IPS DF 6.9 (cell line): ENCODE measurements at regions not wholly inside any gene's neighbourhood (a gene's known extent, or its start where the extent isn't known, plus 50 kb on each side); places are given as distances from the start of the nearest gene placed in this dataset.
"Not testable (repeated sequence)": the region's sequence is repeated elsewhere in the genome, so short reads cannot be mapped to it uniquely, and the experiment has no call there.

ENCODE experiments used
- DNase-seq: peaks from one replicate; pipeline ENCODE4 v3.0.0-alpha.2; 2013; ENCODE audit warnings: low read depth, low spot score
- H3K27ac ChIP-seq: one replicate; pipeline ENCODE4 v1.5.1; 2013; ENCODE audit warnings: low read length, control low read depth
- H3K27me3 ChIP-seq: 2 replicates; pipeline ENCODE4 v1.6.1; 2013; ENCODE audit warnings: mild to moderate bottlenecking, low read length; ENCODE audit not compliant: control insufficient read depth, insufficient read depth
- H3K36me3 ChIP-seq: 2 replicates; pipeline ENCODE4 v1.6.1; 2013; ENCODE audit warnings: low read length; ENCODE audit not compliant: control insufficient read depth, insufficient read depth
- H3K4me1 ChIP-seq: 2 replicates; pipeline ENCODE4 v1.6.1; 2013; ENCODE audit warnings: low read length; ENCODE audit not compliant: control insufficient read depth, insufficient read depth
- H3K4me3 ChIP-seq: 2 replicates; pipeline ENCODE4 v1.5.1; 2013; ENCODE audit warnings: mild to moderate bottlenecking, low read length
- H3K9me3 ChIP-seq: 2 replicates; pipeline ENCODE4 v1.6.1; 2013; ENCODE audit warnings: low read length, inconsistent platforms; ENCODE audit not compliant: control insufficient read depth, insufficient read depth
- WGBS: extraction: QIAGEN DNeasy Blood & Tissue Kit; methylation state at CpG from one replicate; pipeline ENCODE4 v1.1.7; 2013; ENCODE audit warnings: mixed read lengths, missing lambda C conversion rate; ENCODE audit not compliant: insufficient read length, insufficient coverage; 5-methylcytosine and 5-hydroxymethylcytosine counted together

DNA sequence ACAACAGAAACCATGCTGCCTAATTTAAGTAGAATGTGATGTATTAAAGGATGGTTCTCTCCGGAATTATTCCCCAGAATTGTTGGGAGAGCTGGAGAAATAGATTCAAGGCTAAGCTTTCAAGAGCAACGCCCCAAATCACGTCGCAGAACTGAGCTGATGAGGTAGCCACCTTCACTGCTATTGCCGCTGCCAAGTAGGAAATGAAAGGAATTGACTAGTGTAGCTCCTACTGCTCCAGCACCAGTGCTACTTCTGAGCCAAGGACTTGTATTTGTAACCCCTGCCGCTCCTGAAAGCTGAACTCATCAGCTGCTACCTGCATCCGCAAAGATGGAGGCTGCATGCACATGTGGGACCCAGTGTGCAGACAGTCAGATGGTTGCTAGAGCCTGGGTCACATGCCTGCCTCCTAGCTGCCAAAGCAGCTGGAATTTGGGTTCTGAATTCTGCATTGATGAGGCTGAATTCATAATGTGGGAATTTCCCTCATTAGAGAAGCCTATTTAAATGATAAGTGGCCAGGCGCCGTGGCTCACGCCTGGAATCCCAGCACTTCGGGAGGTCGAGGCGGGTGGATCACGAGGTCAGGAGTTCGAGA, 173.9 kb downstream of the PDGFRA start:
- H3K27ac ChIP-seq, result no peak overlapping the region
- H3K4me3 ChIP-seq, result no peak overlapping the region
- no peaks in the 10 kb centered on the region for H3K27me3 ChIP-seq
- H3K4me1 ChIP-seq, result peaks cover 2% of the 10 kb centered on the region; the same call in 1 of the 2 replicates
- no CpG with 5 or more reads among the region's 15 CpGs for WGBS
- no peaks in the 10 kb centered on the region for H3K9me3 ChIP-seq
- DNase-seq, result no peak
- no peaks in the 10 kb centered on the region for H3K36me3 ChIP-seq

DNA sequence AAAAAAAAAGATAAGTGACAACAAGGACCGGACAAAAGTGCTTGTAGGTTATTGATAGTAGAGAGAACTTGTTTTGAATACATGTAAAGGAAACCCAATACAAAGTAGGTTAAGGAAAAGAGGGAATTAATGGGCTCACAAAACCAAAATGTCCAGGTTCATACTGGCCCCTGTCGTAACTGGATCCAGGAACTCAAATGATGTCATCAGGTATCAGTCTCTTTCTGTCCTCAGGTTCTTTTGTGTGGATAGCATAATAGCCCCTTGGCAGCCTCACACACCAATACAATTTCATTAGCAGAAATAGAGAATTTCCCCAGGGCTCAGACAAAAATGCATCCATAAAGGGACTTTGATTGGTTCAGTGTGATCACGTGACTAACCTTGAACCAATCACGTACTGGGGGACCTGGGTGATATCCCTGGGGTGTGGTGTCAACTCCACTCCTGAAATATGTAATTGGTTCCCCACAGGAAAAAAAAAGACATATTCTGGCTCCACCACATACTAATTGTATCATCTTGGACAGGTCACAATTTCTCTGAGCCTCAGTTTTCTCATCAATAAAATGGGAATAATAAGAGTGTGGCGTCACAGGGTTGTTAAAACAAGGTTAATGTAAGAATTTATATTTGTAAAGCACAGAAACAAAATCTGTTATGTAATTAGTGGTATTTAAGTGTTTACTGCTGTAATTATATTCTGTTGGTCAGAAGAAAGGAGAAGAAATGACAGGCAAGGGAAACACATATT, 174.8 kb downstream of the PDGFRA start:
- H3K4me3 ChIP-seq, result no peak overlapping the region
- DNase-seq, result no peak
- WGBS, result no CpG with 5 or more reads among the region's 5 CpGs
- H3K36me3 ChIP-seq, result no peaks in the 10 kb centered on the region
- H3K27me3 ChIP-seq, result no peaks in the 10 kb centered on the region
- H3K4me1 ChIP-seq, result peaks cover 2% of the 10 kb centered on the region; the same call in 1 of the 2 replicates
- H3K9me3 ChIP-seq, result no peaks in the 10 kb centered on the region
- no peak overlapping the region for H3K27ac ChIP-seq

DNA sequence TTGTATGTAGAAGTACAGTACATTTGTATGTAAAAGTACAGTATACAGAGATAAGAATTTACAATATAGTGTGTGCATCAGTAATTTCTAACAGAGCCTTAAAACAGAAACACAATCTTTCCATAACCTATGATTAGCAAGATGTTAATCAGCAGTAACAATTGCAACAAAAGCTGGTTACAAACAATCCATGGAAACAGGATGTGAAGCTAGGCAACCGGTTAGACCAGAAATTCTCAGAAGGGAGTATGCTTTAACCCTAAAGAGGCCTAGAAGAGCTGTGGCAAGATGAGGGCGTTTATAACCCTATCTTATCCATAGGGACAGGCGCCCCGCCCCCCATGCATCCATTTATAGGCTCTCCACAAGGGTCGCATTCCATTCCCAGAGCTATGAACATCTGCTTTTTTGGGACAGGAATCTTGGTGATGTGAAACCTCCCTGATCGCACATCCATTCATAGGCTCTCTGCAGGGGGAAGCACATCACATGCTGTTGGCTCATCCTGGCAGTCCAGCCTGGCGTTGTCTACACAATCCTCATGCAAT, 180.3 kb downstream of the PDGFRA start:
- H3K4me1 ChIP-seq, H3K4me3 ChIP-seq, H3K36me3 ChIP-seq, H3K27ac ChIP-seq, H3K27me3 ChIP-seq, H3K9me3 ChIP-seq, DNase-seq: not testable (repeated sequence)
- no CpG with 5 or more reads among the region's 7 CpGs for WGBS

DNA sequence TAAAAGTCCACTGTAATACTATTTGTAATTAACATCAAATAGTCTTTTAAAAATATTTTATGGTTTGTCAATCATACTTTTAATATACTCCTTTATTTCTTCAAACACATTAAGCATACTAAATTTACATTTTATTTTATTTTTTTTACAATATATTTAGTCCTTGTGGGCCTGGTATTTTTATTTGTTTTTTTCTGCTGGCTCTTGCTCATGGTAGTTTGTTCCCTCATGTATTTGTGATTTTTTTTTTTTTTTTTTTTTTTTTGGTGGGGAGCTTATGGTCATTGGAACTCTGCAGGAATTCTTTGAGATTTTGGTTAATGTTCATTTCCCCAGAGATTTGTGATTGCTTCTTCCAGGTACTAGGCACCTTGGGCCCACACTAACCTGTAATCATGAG, 185.5 kb downstream of the PDGFRA start:
- Histone ChIP-seq H3K9me3 (no peaks in the 10 kb centered on the region), H3K36me3 (no peaks in the 10 kb centered on the region)

DNA sequence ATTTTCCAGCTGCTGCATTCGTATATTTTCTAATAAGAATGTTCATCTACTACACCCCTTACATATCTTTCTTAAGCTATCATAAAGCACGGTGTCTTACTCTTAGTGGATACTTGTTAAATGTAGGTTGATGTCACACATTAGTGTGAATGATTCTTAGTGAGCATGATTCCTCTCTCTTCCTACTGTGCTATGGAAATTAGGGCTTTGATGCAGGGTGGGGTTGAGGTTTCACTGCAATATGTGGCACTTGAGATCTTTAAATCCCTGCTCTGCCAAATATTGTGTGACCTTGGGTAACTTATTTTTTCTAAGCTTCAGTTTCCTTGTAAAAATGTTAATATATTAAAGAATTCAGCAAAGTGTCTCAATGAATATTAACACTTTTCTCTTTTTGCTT, 188.4 kb downstream of the PDGFRA start:
- no peaks in the 10 kb centered on the region for H3K4me1 ChIP-seq
- no peak for DNase-seq
- H3K27me3 ChIP-seq, result no peaks in the 10 kb centered on the region
- H3K9me3 ChIP-seq, result no peaks in the 10 kb centered on the region
- no peaks in the 10 kb centered on the region for H3K36me3 ChIP-seq
- H3K27ac ChIP-seq, result no peak overlapping the region
- no CpG with 5 or more reads among the region's 2 CpGs for WGBS
- H3K4me3 ChIP-seq, result no peak overlapping the region

More for the DNA sequence above, 185.5 kb downstream of the PDGFRA start:
- DNase-seq, result no peak
- H3K4me3 ChIP-seq, result no peak overlapping the region
- H3K4me1 ChIP-seq, result no peaks in the 10 kb centered on the region
- H3K27me3 ChIP-seq, result no peaks in the 10 kb centered on the region
- H3K27ac ChIP-seq, result no peak overlapping the region

DNA sequence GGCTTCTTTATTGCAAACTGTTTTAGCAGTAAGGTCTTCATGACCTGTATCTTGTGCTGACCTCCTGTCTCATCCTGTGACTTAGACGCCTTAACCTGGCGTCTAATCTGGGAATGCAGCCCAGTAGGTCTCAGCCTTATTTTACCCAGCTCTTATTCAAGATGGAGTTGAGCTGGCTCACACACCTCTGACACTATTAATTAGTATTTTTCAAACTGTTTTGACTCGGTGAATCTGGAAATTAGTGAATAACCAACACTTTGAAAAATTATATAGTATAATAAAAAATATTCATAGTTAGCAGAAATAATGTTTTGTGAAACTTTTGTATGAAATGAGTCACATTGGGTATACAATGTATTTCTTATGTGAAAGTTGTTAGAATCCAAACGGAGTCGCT, 189.4 kb downstream of the PDGFRA start:
- no peaks in the 10 kb centered on the region for H3K27me3 ChIP-seq
- H3K4me1 ChIP-seq, result no peaks in the 10 kb centered on the region
- H3K27ac ChIP-seq, result no peak overlapping the region
- no CpG with 5 or more reads among the region's 5 CpGs for WGBS
- H3K9me3 ChIP-seq, result no peaks in the 10 kb centered on the region
- DNase-seq, result no peak
- no peaks in the 10 kb centered on the region for H3K36me3 ChIP-seq
- H3K4me3 ChIP-seq, result no peak overlapping the region

DNA sequence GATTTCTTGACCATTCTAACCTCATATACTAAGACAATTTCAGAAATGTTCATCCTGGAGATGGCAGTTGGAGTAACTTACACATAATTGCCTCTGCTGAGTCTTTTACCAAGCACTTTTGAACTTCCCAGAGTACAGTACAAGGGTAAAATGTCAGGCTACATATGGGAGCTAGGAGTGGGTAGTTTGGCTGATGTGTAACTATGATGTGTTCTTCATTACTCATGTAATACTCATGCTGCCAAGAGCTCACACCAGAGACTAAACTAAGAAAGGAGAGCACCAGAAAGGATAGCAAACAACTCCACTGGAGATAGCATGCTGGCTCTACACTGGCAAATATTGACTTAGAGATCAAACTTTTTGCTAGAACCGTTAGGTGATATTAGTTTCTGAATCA, 194.0 kb downstream of the PDGFRA start:
- Histone ChIP-seq H3K4me1 (no peaks in the 10 kb centered on the region), H3K9me3 (no peaks in the 10 kb centered on the region), H3K4me3 (no peak overlapping the region), H3K36me3 (no peaks in the 10 kb centered on the region), H3K27ac (no peak overlapping the region), H3K27me3 (no peaks in the 10 kb centered on the region)
- no peak for DNase-seq
- no CpG with 5 or more reads among the region's 1 CpG for WGBS

DNA sequence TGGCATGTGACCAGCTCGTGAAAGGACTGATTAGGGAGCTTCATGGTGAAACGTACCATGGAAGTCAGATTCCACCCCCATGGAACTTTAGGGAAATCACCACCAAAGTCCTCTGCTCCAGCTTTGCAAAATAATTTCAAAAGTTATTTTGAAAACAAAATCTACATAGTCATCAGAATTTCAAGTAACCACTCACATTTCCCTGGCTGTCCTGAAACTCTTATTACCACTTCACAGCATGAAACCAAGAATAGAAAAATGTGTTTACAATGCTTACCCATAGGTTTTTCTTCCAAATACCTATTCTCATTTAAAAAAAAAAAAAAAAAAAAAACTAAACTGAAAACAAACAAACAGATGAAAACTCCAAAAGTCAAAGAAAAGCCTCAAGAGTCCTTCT, 198.7 kb downstream of the PDGFRA start:
- no CpG with 5 or more reads among the region's 2 CpGs for WGBS
- no peak for DNase-seq
- Histone ChIP-seq H3K9me3 (no peaks in the 10 kb centered on the region), H3K36me3 (no peaks in the 10 kb centered on the region), H3K4me3 (no peak overlapping the region), H3K27ac (no peak overlapping the region), H3K4me1 (no peaks in the 10 kb centered on the region), H3K27me3 (no peaks in the 10 kb centered on the region)

DNA sequence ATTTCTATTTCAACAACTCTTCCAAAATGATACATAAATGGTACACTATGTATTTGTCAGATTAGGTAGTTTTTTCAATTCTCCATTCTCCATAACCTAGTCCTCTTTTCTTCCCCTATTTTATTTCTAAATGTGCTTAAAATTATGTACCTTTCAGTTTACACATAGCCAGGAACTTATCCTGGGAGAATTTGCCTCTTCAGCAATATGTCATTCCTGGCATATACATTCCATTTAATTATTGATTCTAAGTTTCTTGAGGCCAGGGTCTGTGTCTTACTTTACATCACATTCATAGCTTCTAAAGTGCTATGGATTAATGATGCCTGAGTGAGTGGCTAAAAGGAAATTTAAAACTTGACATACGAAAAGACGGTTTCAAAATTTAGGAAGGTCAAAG, 199.8 kb downstream of the PDGFRA start:
- WGBS, result no CpG with 5 or more reads among the region's 2 CpGs
- no peaks in the 10 kb centered on the region for H3K36me3 ChIP-seq
- DNase-seq, result no peak
- H3K4me3 ChIP-seq, result no peak overlapping the region
- no peaks in the 10 kb centered on the region for H3K4me1 ChIP-seq
- H3K27ac ChIP-seq, result no peak overlapping the region
- no peaks in the 10 kb centered on the region for H3K9me3 ChIP-seq
- H3K27me3 ChIP-seq, result no peaks in the 10 kb centered on the region

DNA sequence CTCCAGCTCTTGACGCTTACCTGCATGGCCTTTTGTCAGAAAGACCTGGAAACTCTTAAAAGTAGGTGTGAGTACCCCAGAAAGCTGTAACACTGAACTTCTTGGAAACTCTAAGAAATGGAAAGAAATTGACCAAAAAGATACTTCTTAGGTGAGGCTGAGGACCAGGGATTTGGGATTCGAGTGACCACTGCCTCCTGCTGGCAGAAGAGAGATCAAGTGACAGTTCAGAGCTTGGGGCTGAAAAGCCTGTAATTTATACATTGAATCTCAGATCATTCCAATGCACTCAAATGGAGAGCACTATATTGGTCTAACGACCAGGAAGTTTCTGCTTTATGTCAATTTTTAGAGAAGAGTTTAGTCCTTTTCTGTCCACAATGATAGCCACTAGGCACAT, 204.6 kb downstream of the PDGFRA start:
- no peaks in the 10 kb centered on the region for H3K36me3 ChIP-seq
- no CpG with 5 or more reads among the region's 3 CpGs for WGBS
- H3K27ac ChIP-seq, result no peak overlapping the region
- peak; percentile 29 for DNase-seq
- no peaks in the 10 kb centered on the region for H3K4me1 ChIP-seq
- H3K4me3 ChIP-seq, result no peak overlapping the region
- H3K9me3 ChIP-seq, result no peaks in the 10 kb centered on the region
- no peaks in the 10 kb centered on the region for H3K27me3 ChIP-seq

DNA sequence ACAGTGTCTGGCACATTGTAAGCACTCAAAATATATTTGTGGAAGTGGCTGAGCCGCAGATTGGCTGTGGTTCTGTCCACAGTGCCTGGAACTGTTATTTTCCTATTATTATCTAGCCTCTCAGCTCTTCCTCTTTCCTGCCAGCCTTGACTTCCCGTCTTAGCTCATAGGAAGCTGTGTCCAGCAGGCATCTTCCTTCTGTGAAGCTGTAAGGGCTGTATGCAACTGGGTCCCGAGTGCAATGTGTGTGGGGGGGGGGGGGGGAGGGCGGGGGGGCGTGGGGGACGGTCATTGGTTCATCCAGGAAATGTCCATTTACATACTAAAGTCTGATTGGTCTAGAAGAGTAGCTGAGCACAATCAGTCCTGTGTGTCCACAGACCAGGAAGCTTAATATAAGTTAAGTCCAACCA, 210.7 kb downstream of the PDGFRA start:
- Histone ChIP-seq H3K9me3 (no peaks in the 10 kb centered on the region), H3K27me3 (no peaks in the 10 kb centered on the region), H3K4me1 (no peaks in the 10 kb centered on the region), H3K4me3 (no peak overlapping the region), H3K36me3 (no peaks in the 10 kb centered on the region), H3K27ac (no peak overlapping the region)
- no CpG with 5 or more reads among the region's 6 CpGs for WGBS
- DNase-seq, result no peak
